Liver (tissue), 8 donors: ENCODE measurements at regions not wholly inside any gene's neighbourhood (a gene's known extent, or its start where the extent isn't known, plus 50 kb on each side); places are given as distances from the start of the nearest gene placed in this dataset.
"Not testable (repeated sequence)": the region's sequence is repeated elsewhere in the genome, so short reads cannot be mapped to it uniquely, and the experiment has no call there.

Source experiments
- DNase-seq: peaks from one replicate; pipeline ENCODE4 v3.0.0-alpha.2; 2017; ENCODE audit warnings: low spot score
- H3K27ac ChIP-seq, 2 donors: one replicate each; pipeline ENCODE4 v1.7.0; 2013; ENCODE audit warnings: inconsistent platforms in 2 of 2, low read length in 2 of 2, control low read depth in 1 of 2, low read depth in 1 of 2, mild to moderate bottlenecking in 1 of 2
- H3K27me3 ChIP-seq, 4 donors: one replicate each; pipeline versions ENCODE4 v1.6.1 to v1.7.0; 2013; ENCODE audit warnings: low read length in 3 of 4, inconsistent platforms in 1 of 4, mild to moderate bottlenecking in 1 of 4, moderate library complexity in 1 of 4; ENCODE audit not compliant: control insufficient read depth in 4 of 4, insufficient read depth in 4 of 4
- H3K36me3 ChIP-seq, 4 donors: one replicate each; pipeline versions ENCODE4 v1.6.1 to v1.7.0; 2013; ENCODE audit warnings: low read length in 3 of 4, mild to moderate bottlenecking in 3 of 4, low read depth in 1 of 4, moderate library complexity in 1 of 4; ENCODE audit not compliant: control insufficient read depth in 4 of 4, insufficient read depth in 3 of 4
- H3K4me1 ChIP-seq, 4 donors: one replicate each; pipeline versions ENCODE4 v1.6.1 to v1.7.0; 2013; ENCODE audit warnings: low read length in 3 of 4, mild to moderate bottlenecking in 3 of 4, moderate library complexity in 1 of 4; ENCODE audit not compliant: control insufficient read depth in 4 of 4, insufficient read depth in 4 of 4
- H3K4me3 ChIP-seq, 3 donors: one replicate each; pipeline versions ENCODE4 v1.6.1 to v1.7.0; 2013; ENCODE audit warnings: low read length in 3 of 3, control low read depth in 1 of 3, low read depth in 1 of 3, mild to moderate bottlenecking in 1 of 3
- H3K9ac ChIP-seq, 2 donors: one replicate each; pipeline ENCODE4 v1.7.0; 2013; ENCODE audit warnings: low read length in 2 of 2, mild to moderate bottlenecking in 2 of 2, moderate library complexity in 2 of 2, control low read depth in 1 of 2, low read depth in 1 of 2
- H3K9me3 ChIP-seq, 4 donors: one replicate each; pipeline versions ENCODE4 v1.6.1 to v1.7.0; 2013; ENCODE audit warnings: low read length in 3 of 4; ENCODE audit not compliant: control insufficient read depth in 4 of 4
- ATF3 ChIP-seq: IDR thresholded peaks from 2 replicates; pipeline ENCODE4 v1.6.1; 2016; ENCODE audit warnings: antibody characterized with exemption
- EGR1 ChIP-seq, 2 donors: IDR thresholded peaks; 2 replicates each; pipeline ENCODE4 v1.6.1; 2016 to 2018; ENCODE audit warnings: antibody characterized with exemption in 2 of 2, low read depth in 2 of 2
- FOXA1 ChIP-seq: IDR thresholded peaks from 2 replicates; pipeline ENCODE4 v1.6.1; 2016; ENCODE audit warnings: antibody characterized with exemption
- FOXA2 ChIP-seq: IDR thresholded peaks from 2 replicates; pipeline ENCODE4 v1.6.1; 2016; ENCODE audit warnings: antibody characterized with exemption
- GABPA ChIP-seq, 2 donors: IDR thresholded peaks in 1 of 2; conservative IDR thresholded peaks in 1 of 2; 2 replicates each; pipeline ENCODE4 v1.6.1; 2016; ENCODE audit warnings: antibody characterized with exemption in 2 of 2, mild to moderate bottlenecking in 1 of 2, moderate library complexity in 1 of 2
- HNF4A ChIP-seq, 2 donors: conservative IDR thresholded peaks; 2 replicates each; pipeline ENCODE4 v1.6.1; 2016; ENCODE audit warnings: antibody characterized with exemption in 2 of 2, mild to moderate bottlenecking in 2 of 2
- HNF4G ChIP-seq: IDR thresholded peaks from 2 replicates; pipeline ENCODE4 v1.6.1; 2016; ENCODE audit warnings: antibody characterized with exemption
- JUND ChIP-seq, 2 donors: IDR thresholded peaks; 2 replicates each; pipeline ENCODE4 v1.6.1; 2016; ENCODE audit warnings: antibody characterized with exemption in 2 of 2
- NR2F2 ChIP-seq: IDR thresholded peaks from 2 replicates; pipeline ENCODE4 v1.6.1; 2016; ENCODE audit warnings: antibody characterized with exemption
- RAD21 ChIP-seq, 2 donors: IDR thresholded peaks; 2 replicates each; pipeline ENCODE4 v1.6.1; 2016; ENCODE audit warnings: antibody characterized with exemption in 2 of 2, mild to moderate bottlenecking in 2 of 2
- RXRA ChIP-seq, 2 donors: IDR thresholded peaks; 2 replicates each; pipeline ENCODE4 v1.6.1; 2017 to 2018; ENCODE audit warnings: antibody characterized with exemption in 2 of 2, mild to moderate bottlenecking in 1 of 2
- SP1 ChIP-seq: IDR thresholded peaks from 2 replicates; pipeline ENCODE4 v1.6.1; 2018; ENCODE audit warnings: antibody characterized with exemption, mild to moderate bottlenecking
- TAF1 ChIP-seq: conservative IDR thresholded peaks from 2 replicates; pipeline ENCODE4 v1.6.1; 2016; ENCODE audit warnings: antibody characterized with exemption, mild to moderate bottlenecking
- YY1 ChIP-seq: IDR thresholded peaks from 2 replicates; pipeline ENCODE4 v1.6.1; 2016; ENCODE audit warnings: antibody characterized with exemption, mild to moderate bottlenecking
- ZBTB33 ChIP-seq: IDR thresholded peaks from 2 replicates; pipeline ENCODE4 v1.6.1; 2016; ENCODE audit warnings: antibody characterized with exemption
- WGBS: extraction: QIAGEN DNeasy Blood & Tissue Kit; methylation state at CpG from one replicate; pipeline ENCODE4 v1.1.7; 2013; 5-methylcytosine and 5-hydroxymethylcytosine counted together
- TF ChIP-seq, protein P1 (sequence below): fragments of 150-350 bp; IDR thresholded peaks from 2 replicates; pipeline ENCODE4 v1.5.1; 2017; ENCODE audit warnings: improper control_type of control experiment, low read depth, low read length; ENCODE audit not compliant: missing input control
- TF ChIP-seq, protein P2 (sequence below): IDR thresholded peaks from 2 replicates; pipeline ENCODE4 v1.6.1; 2016; ENCODE audit warnings: antibody characterized with exemption, mild to moderate bottlenecking
- TF ChIP-seq, protein P3 (sequence below): IDR thresholded peaks from 2 replicates; pipeline ENCODE4 v1.6.1; 2016; ENCODE audit warnings: antibody characterized with exemption
- donor health status: healthy.
- donor health status: healthy.
- donor health status: healthy.
- donor health status: healthy.
- donor health status: healthy.

DNA sequence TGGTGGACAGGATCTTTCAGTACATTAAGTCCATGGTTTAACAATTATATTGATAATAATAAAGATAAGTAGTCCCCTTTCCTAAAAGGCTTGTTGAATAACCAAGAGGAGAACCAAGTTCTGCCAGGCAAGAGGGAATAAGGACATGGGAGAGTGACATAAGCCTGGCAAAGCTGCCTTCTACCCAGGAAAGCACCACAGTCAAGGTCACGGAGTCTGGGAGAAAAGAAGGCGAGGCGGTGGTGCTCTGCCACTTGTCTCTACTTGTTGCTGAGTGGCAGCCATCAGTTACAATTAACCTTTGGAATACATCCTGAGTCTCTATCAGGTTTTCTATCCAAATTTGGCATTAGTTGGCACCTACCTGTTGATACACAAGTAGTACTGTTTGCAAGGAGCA, 101.7 kb upstream of the GATA6 start:
- no peaks in the 10 kb centered on the region for H3K27me3 ChIP-seq
- H3K4me3 ChIP-seq: no peak overlapping the region
- 95% methylated on average over 3 of the region's 3 CpGs for WGBS
- DNase-seq: no peak
- no peaks in the 10 kb centered on the region for H3K36me3 ChIP-seq
- H3K9me3 ChIP-seq: no peaks in the 10 kb centered on the region
- peaks cover 0 to 3% (median 0%) of the 10 kb centered on the region in 4 donors for H3K4me1 ChIP-seq
- H3K9ac ChIP-seq: no peak overlapping the region
- TF ChIP-seq EGR1 (IDR thresholded peaks at IDR 0.05; ENCODE audit: low read depth in 2 of 2) (no peak), JUND (IDR thresholded peaks at IDR 0.05) (no peak), NR2F2 (no peak), GABPA (IDR thresholded peaks at IDR 0.05 in 1 of 2, conservative IDR thresholded peaks at IDR 0.05 in 1 of 2) (no peak), RAD21 (IDR thresholded peaks at IDR 0.05) (no peak), YY1 (no peak), ATF3 (no peak), FOXA1 (no peak), HNF4A (conservative IDR thresholded peaks at IDR 0.05) (no peak), FOXA2 (no peak), TAF1 (no peak)
- TF ChIP-seq, protein P1, sequence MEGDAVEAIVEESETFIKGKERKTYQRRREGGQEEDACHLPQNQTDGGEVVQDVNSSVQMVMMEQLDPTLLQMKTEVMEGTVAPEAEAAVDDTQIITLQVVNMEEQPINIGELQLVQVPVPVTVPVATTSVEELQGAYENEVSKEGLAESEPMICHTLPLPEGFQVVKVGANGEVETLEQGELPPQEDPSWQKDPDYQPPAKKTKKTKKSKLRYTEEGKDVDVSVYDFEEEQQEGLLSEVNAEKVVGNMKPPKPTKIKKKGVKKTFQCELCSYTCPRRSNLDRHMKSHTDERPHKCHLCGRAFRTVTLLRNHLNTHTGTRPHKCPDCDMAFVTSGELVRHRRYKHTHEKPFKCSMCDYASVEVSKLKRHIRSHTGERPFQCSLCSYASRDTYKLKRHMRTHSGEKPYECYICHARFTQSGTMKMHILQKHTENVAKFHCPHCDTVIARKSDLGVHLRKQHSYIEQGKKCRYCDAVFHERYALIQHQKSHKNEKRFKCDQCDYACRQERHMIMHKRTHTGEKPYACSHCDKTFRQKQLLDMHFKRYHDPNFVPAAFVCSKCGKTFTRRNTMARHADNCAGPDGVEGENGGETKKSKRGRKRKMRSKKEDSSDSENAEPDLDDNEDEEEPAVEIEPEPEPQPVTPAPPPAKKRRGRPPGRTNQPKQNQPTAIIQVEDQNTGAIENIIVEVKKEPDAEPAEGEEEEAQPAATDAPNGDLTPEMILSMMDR: no peak
- no peak overlapping the region for H3K27ac ChIP-seq

GRCh38 chr18:22068784-22069183, 100.6 kb upstream of the GATA6 start:
- not testable (repeated sequence) for H3K27me3 ChIP-seq, H3K36me3 ChIP-seq, DNase-seq, H3K9ac ChIP-seq, H3K27ac ChIP-seq, H3K4me1 ChIP-seq, H3K4me3 ChIP-seq, H3K9me3 ChIP-seq
- 94% methylated on average over 2 of the region's 2 CpGs for WGBS

- no peak overlapping the region for H3K27ac ChIP-seq
- no peaks in the 10 kb centered on the region for H3K27me3 ChIP-seq
- 59% methylated on average over 8 of the region's 8 CpGs for WGBS
- DNase-seq: no peak
- H3K9me3 ChIP-seq: no peaks in the 10 kb centered on the region
- no peak overlapping the region for H3K9ac ChIP-seq
- no peaks in the 10 kb centered on the region for H3K36me3 ChIP-seq
- H3K4me3 ChIP-seq: no peak overlapping the region
- H3K4me1 ChIP-seq: peaks cover 0 to 3% (median 0%) of the 10 kb centered on the region in 4 donors
- TF ChIP-seq YY1 (no peak), NR2F2 (no peak), EGR1 (IDR thresholded peaks at IDR 0.05; ENCODE audit: low read depth in 2 of 2) (no peak), ZBTB33 (no peak), GABPA (IDR thresholded peaks at IDR 0.05 in 1 of 2, conservative IDR thresholded peaks at IDR 0.05 in 1 of 2) (no peak), FOXA2 (no peak), HNF4G (no peak), SP1 (no peak), TAF1 (no peak), RAD21 (IDR thresholded peaks at IDR 0.05) (no peak), FOXA1 (no peak), ATF3 (no peak), RXRA (IDR thresholded peaks at IDR 0.05) (no peak), HNF4A (conservative IDR thresholded peaks at IDR 0.05) (no peak)
- TF ChIP-seq, protein P1: no peak
- TF ChIP-seq, protein P2, sequence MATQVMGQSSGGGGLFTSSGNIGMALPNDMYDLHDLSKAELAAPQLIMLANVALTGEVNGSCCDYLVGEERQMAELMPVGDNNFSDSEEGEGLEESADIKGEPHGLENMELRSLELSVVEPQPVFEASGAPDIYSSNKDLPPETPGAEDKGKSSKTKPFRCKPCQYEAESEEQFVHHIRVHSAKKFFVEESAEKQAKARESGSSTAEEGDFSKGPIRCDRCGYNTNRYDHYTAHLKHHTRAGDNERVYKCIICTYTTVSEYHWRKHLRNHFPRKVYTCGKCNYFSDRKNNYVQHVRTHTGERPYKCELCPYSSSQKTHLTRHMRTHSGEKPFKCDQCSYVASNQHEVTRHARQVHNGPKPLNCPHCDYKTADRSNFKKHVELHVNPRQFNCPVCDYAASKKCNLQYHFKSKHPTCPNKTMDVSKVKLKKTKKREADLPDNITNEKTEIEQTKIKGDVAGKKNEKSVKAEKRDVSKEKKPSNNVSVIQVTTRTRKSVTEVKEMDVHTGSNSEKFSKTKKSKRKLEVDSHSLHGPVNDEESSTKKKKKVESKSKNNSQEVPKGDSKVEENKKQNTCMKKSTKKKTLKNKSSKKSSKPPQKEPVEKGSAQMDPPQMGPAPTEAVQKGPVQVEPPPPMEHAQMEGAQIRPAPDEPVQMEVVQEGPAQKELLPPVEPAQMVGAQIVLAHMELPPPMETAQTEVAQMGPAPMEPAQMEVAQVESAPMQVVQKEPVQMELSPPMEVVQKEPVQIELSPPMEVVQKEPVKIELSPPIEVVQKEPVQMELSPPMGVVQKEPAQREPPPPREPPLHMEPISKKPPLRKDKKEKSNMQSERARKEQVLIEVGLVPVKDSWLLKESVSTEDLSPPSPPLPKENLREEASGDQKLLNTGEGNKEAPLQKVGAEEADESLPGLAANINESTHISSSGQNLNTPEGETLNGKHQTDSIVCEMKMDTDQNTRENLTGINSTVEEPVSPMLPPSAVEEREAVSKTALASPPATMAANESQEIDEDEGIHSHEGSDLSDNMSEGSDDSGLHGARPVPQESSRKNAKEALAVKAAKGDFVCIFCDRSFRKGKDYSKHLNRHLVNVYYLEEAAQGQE: no peak
- TF ChIP-seq, protein P3, sequence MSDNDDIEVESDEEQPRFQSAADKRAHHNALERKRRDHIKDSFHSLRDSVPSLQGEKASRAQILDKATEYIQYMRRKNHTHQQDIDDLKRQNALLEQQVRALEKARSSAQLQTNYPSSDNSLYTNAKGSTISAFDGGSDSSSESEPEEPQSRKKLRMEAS: no peak
Measured at GRCh38 chr18:22069916-22070315, 99.5 kb upstream of the GATA6 start.
